Astrocyte (in vitro differentiated cells and primary cell): ENCODE measurements at regions not wholly inside any gene's neighbourhood (a gene's known extent, or its start where the extent isn't known, plus 50 kb on each side); places are given as distances from the start of the nearest gene placed in this dataset.
"Not testable (repeated sequence)": the region's sequence is repeated elsewhere in the genome, so short reads cannot be mapped to it uniquely, and the experiment has no call there.

ENCODE experiments used
- EZH2 ChIP-seq: IDR thresholded peaks from 2 replicates; pipeline ENCODE4 v1.6.1; 2012; ENCODE audit warnings: mild to moderate bottlenecking, low read length, inconsistent platforms; ENCODE audit not compliant: insufficient read depth
- TF ChIP-seq, protein P1 (sequence below): IDR thresholded peaks from 2 replicates; pipeline ENCODE4 v1.5.1; 2011; ENCODE audit warnings: low read depth, mild to moderate bottlenecking, inconsistent platforms, low read length, moderate library complexity; ENCODE audit not compliant: insufficient read depth

DNA sequence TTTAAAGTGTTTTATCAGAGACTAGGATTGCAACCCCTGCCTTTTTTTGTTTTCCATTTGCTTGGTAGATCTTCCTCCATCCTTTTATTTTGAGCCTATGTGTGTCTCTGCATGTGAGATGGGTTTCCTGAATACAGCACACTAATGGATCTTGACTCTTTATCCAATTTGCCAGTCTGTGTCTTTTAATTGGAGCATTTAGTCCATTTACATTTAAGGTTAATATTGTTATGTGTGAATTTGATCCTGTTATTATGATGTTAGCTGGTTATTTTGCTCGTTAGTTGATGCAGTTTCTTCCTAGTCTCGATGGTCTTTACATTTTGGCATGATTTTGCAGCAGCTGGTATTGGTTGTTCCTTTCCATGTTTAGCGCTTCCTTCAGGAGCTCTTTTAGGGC, 114.6 kb upstream of the MYLIP start:
- TF ChIP-seq, protein P1, sequence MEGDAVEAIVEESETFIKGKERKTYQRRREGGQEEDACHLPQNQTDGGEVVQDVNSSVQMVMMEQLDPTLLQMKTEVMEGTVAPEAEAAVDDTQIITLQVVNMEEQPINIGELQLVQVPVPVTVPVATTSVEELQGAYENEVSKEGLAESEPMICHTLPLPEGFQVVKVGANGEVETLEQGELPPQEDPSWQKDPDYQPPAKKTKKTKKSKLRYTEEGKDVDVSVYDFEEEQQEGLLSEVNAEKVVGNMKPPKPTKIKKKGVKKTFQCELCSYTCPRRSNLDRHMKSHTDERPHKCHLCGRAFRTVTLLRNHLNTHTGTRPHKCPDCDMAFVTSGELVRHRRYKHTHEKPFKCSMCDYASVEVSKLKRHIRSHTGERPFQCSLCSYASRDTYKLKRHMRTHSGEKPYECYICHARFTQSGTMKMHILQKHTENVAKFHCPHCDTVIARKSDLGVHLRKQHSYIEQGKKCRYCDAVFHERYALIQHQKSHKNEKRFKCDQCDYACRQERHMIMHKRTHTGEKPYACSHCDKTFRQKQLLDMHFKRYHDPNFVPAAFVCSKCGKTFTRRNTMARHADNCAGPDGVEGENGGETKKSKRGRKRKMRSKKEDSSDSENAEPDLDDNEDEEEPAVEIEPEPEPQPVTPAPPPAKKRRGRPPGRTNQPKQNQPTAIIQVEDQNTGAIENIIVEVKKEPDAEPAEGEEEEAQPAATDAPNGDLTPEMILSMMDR = not testable (repeated sequence)
- not testable (repeated sequence) for TF ChIP-seq EZH2
